Caco-2 (cell line): ENCODE measurements at regions not wholly inside any gene's neighbourhood (a gene's known extent, or its start where the extent isn't known, plus 50 kb on each side); places are given as distances from the start of the nearest gene placed in this dataset.

Source experiments
- BruUV-seq: library from RNA; stranded (reverse); fragments of 400-500 nt; replicated peaks from 2 replicates; lab custom pipeline; 2021; lab: Mats Ljungman, UMichigan
- CTCF ChIA-PET: fragments of 300-600 bp; sonication (Branson Sonifier 250); formaldehyde crosslinking; loops from one replicate; lab custom pipeline; 2022; ENCODE audit warnings: antibody characterized with exemption; lab: Charles Lee
- POLR2A ChIA-PET: fragments of 300-600 bp; sonication (Branson Sonifier 250); formaldehyde crosslinking; loops from one replicate; lab custom pipeline; 2022; ENCODE audit warnings: antibody characterized with exemption; lab: Charles Lee
- DNase-seq, 2 experiments: peaks; one replicate each; pipeline versions ENCODE4 v3.0.0 to v3.0.0-alpha.2; 2020 to 2022
- H3K27me3 ChIP-seq: replicated peaks from 2 replicates; pipeline ENCODE4 v1.6.0; 2011; ENCODE audit warnings: low read length; ENCODE audit not compliant: control insufficient read depth, insufficient read depth
- H3K36me3 ChIP-seq: 2 replicates; pipeline ENCODE4 v1.5.1; 2011; ENCODE audit warnings: low read length; ENCODE audit not compliant: control insufficient read depth, insufficient read depth
- H3K4me1 ChIP-seq: fragments of 250-450 bp; sonication (Bioruptor Pico); 2 replicates; pipeline ENCODE4 v1.5.1; 2020; ENCODE audit warnings: mild to moderate bottlenecking
- H3K4me3 ChIP-seq: 2 replicates; pipeline ENCODE4 v1.5.1; 2011; ENCODE audit warnings: low read depth, mild to moderate bottlenecking, control low read depth, low read length
- H3K9me3 ChIP-seq: fragments of 250-450 bp; sonication (Bioruptor Pico); 2 replicates; pipeline ENCODE4 v1.5.1; 2020; ENCODE audit warnings: mild to moderate bottlenecking, moderate library complexity
- H3K27ac Mint-ChIP-seq: one replicate; pipeline ENCODE4 v1.8.0; 2022; ENCODE audit warnings: mixed read lengths; ENCODE audit not compliant: unreplicated experiment
- H3K27me3 Mint-ChIP-seq: one replicate; pipeline ENCODE4 v1.8.0; 2022; ENCODE audit warnings: mixed read lengths; ENCODE audit not compliant: insufficient read depth, unreplicated experiment
- H3K36me3 Mint-ChIP-seq: one replicate; pipeline ENCODE4 v1.8.0; 2022; ENCODE audit warnings: mild to moderate bottlenecking, mixed read lengths; ENCODE audit not compliant: insufficient read depth, unreplicated experiment
- H3K4me1 Mint-ChIP-seq: one replicate; pipeline ENCODE4 v1.8.0; 2022; ENCODE audit warnings: low read depth, mixed read lengths; ENCODE audit not compliant: unreplicated experiment
- H3K4me3 Mint-ChIP-seq: one replicate; pipeline ENCODE4 v1.8.0; 2022; ENCODE audit warnings: mild to moderate bottlenecking, moderate library complexity, mixed read lengths; ENCODE audit not compliant: unreplicated experiment
- H3K9me3 Mint-ChIP-seq: one replicate; pipeline ENCODE4 v1.8.0; 2022; ENCODE audit warnings: mixed read lengths; ENCODE audit not compliant: unreplicated experiment
- intact Hi-C: fragments of 100-400 bp; cut with micrococcal nuclease; formaldehyde crosslinking; loops from one replicate; pipeline ENCODE4 v1.10.0; 2022; ENCODE audit not compliant: unreplicated experiment
- TF ChIP-seq, protein P1 (sequence below), 2 experiments: fragments of 200-600 bp in 1 of 2; IDR thresholded peaks; 1 replicate in 1 of 2; 2 replicates in 1 of 2; pipeline versions ENCODE4 v1.5.1 to v1.8.0; 2011 to 2022; ENCODE audit warnings: antibody characterized with exemption in 1 of 2, control low read depth in 1 of 2, inconsistent platforms in 1 of 2, low read depth in 1 of 2, low read length in 1 of 2, mild to moderate bottlenecking in 1 of 2, moderate library complexity in 1 of 2; ENCODE audit not compliant: insufficient read depth in 1 of 2, severe bottlenecking in 1 of 2, unreplicated experiment in 1 of 2

DNA sequence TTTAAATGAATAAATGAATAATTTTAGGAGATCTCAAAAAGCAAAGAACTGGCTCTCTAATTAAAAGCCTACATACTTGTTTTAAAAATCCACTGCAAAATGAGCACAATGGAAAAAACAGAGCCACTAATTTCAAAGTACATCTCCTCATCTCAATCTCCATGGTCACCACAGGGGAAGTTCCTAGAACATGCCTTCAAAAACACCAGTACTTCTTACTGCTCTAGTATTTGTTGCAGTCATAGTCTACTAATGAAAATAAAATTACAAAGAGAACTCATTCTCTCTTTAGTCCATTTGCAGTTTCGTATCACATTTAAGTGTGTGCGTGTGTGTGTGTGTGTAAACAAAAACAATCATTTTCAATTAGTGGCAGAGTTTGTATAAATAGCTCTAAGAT is 54.0 kb downstream of the PIK3C2A start:
- Histone ChIP-seq H3K4me3 (no peak overlapping the region), H3K4me1 (no peaks in the 10 kb centered on the region), H3K27me3 (no peaks in the 10 kb centered on the region), H3K9me3 (no peaks in the 10 kb centered on the region), H3K36me3 (no peaks in the 10 kb centered on the region; the same call in 1 of the 2 replicates)
- peaks cover 39% of the 10 kb centered on the region for H3K36me3 Mint-ChIP-seq
- POLR2A ChIA-PET, result no interaction called here
- DNase-seq, result no peak
- BruUV-seq, result no TSS peak
- no peak overlapping the region for H3K4me3 Mint-ChIP-seq
- CTCF ChIA-PET, result no interaction called here
- intact Hi-C loops, result no loop called here
- no peaks in the 10 kb centered on the region for H3K27me3 Mint-ChIP-seq
- no peaks in the 10 kb centered on the region for H3K9me3 Mint-ChIP-seq
- TF ChIP-seq, protein P1, sequence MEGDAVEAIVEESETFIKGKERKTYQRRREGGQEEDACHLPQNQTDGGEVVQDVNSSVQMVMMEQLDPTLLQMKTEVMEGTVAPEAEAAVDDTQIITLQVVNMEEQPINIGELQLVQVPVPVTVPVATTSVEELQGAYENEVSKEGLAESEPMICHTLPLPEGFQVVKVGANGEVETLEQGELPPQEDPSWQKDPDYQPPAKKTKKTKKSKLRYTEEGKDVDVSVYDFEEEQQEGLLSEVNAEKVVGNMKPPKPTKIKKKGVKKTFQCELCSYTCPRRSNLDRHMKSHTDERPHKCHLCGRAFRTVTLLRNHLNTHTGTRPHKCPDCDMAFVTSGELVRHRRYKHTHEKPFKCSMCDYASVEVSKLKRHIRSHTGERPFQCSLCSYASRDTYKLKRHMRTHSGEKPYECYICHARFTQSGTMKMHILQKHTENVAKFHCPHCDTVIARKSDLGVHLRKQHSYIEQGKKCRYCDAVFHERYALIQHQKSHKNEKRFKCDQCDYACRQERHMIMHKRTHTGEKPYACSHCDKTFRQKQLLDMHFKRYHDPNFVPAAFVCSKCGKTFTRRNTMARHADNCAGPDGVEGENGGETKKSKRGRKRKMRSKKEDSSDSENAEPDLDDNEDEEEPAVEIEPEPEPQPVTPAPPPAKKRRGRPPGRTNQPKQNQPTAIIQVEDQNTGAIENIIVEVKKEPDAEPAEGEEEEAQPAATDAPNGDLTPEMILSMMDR (IDR thresholded peaks at IDR 0.05; ENCODE audit: insufficient read depth in 1 of 2, low read depth in 1 of 2, low read length in 1 of 2, severe bottlenecking in 1 of 2, unreplicated experiment in 1 of 2), result no peak
- H3K27ac Mint-ChIP-seq, result no peak overlapping the region
- H3K4me1 Mint-ChIP-seq, result no peaks in the 10 kb centered on the region

DNA sequence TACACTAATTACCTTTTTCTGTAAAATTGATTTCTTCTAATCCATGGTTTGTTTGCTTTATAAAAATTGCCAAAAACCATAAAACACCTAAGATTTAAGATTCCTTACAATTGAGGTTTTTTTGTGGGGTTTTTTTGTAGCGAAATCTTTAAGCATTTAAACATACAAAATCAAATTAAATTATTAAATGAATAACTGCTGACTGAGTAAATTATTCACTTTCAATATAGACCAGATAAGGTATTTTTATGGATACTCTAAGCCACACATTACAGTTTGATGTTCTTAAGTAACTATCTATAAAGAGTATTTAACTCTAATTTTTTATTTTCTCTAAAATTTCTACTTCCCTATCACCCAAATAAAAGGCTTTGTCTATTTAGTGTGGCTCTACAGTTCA is 55.5 kb downstream of the PIK3C2A start:
- POLR2A ChIA-PET, result interaction anchor here (0.6 kb wide), 1 partner anchor 75 kb away, joined by 3 read pairs; the partner anchor contains the start of gene RPS13
- no peaks in the 10 kb centered on the region for H3K27me3 ChIP-seq
- Mint-ChIP-seq H3K36me3 (peaks cover 39% of the 10 kb centered on the region), H3K27me3 (no peaks in the 10 kb centered on the region), H3K4me3 (no peak overlapping the region), H3K4me1 (peaks cover 6% of the 10 kb centered on the region), H3K27ac (no peak overlapping the region), H3K9me3 (no peaks in the 10 kb centered on the region)
- CTCF ChIA-PET, result no interaction called here
- TF ChIP-seq, protein P1 (IDR thresholded peaks at IDR 0.05; ENCODE audit: insufficient read depth in 1 of 2, low read depth in 1 of 2, low read length in 1 of 2, severe bottlenecking in 1 of 2, unreplicated experiment in 1 of 2), result no peak
- no peak for DNase-seq
- H3K9me3 ChIP-seq, result no peaks in the 10 kb centered on the region
- intact Hi-C loops, result no loop called here
- H3K4me3 ChIP-seq, result no peak overlapping the region
- no peaks in the 10 kb centered on the region; the same call in 1 of the 2 replicates for H3K36me3 ChIP-seq
- no peaks in the 10 kb centered on the region for H3K4me1 ChIP-seq
- no TSS peak for BruUV-seq

- peaks cover 42% of the 10 kb centered on the region for H3K36me3 Mint-ChIP-seq
- no peak overlapping the region for H3K4me3 Mint-ChIP-seq
- no peaks in the 10 kb centered on the region for H3K27me3 Mint-ChIP-seq
- no peaks in the 10 kb centered on the region for H3K9me3 Mint-ChIP-seq
- peaks cover 2% of the 10 kb centered on the region for H3K36me3 ChIP-seq
- H3K27ac Mint-ChIP-seq, result no peak overlapping the region
- H3K27me3 ChIP-seq, result no peaks in the 10 kb centered on the region
- H3K4me1 ChIP-seq, result no peaks in the 10 kb centered on the region
- H3K9me3 ChIP-seq, result no peaks in the 10 kb centered on the region
- POLR2A ChIA-PET, result no interaction called here
- intact Hi-C loops, result no loop called here
- CTCF ChIA-PET, result no interaction called here
- BruUV-seq, result no TSS peak
- no peak for DNase-seq
- no peak overlapping the region for H3K4me3 ChIP-seq
- TF ChIP-seq, protein P1 (IDR thresholded peaks at IDR 0.05; ENCODE audit: insufficient read depth in 1 of 2, low read depth in 1 of 2, low read length in 1 of 2, severe bottlenecking in 1 of 2, unreplicated experiment in 1 of 2), result no peak
- H3K4me1 Mint-ChIP-seq, result peaks cover 7% of the 10 kb centered on the region
Observed at GRCh38 chr11:17150521-17150920, 57.3 kb downstream of the PIK3C2A start.
